HepG2 (cell line): ENCODE measurements at regions not wholly inside any gene's neighbourhood (a gene's known extent, or its start where the extent isn't known, plus 50 kb on each side); places are given as distances from the start of the nearest gene placed in this dataset.

Experiments used
- ATAC-seq: fragments of 200-7000 bp; cut with Tn5 transposase; 3 replicates; pipeline ENCODE4 v1.9.1; 2020; ENCODE audit warnings: mild to moderate bottlenecking, moderate library complexity
- BruUV-seq: library from RNA; stranded (reverse); fragments of 400-500 nt; replicated peaks from 2 replicates; lab custom pipeline; 2021; lab: Mats Ljungman, UMichigan
- CTCF ChIA-PET: fragments of 300-600 bp; formaldehyde crosslinking; extraction: SDS; loops from one replicate; lab custom pipeline; 2021; ENCODE audit warnings: low total read pairs, inconsistent platforms, low intra/inter-chr PET ratio; lab: Yijun Ruan, JAX
- POLR2A ChIA-PET: fragments of 350-600 bp; sonication (Branson Sonifier 250); formaldehyde crosslinking; loops from one replicate; lab custom pipeline; 2020; ENCODE audit warnings: antibody characterized with exemption, inconsistent platforms; lab: Yijun Ruan, JAX
- DNase-seq: peaks from one replicate; pipeline ENCODE4 v3.0.0-alpha.2; 2015; ENCODE audit warnings: low spot score
- FAIRE-seq: peaks from 3 replicates; lab custom pipeline; 2011; peaks lifted over from hg19 to GRCh38; lab: Jason Lieb, UNC
- H2AFZ ChIP-seq: one replicate; pipeline ENCODE4 v1.6.1; 2011; ENCODE audit warnings: low read length, inconsistent platforms
- H3K27ac ChIP-seq: fragments of 300-600 bp; 3 replicates; pipeline ENCODE4 v1.8.0; 2011; ENCODE audit warnings: mixed run types, mild to moderate bottlenecking, mixed read lengths, low read length, inconsistent platforms; ENCODE audit not compliant: insufficient read depth; ENCODE audit errors: extremely low read length
- H3K27me3 ChIP-seq, 2 experiments: fragments of 200-600 bp in 1 of 2; 2 replicates in 1 of 2; 3 replicates in 1 of 2; pipeline versions ENCODE4 v1.6.0 to v1.8.0; 2011; ENCODE audit warnings: low read length in 2 of 2, mild to moderate bottlenecking in 2 of 2, moderate library complexity in 2 of 2, inconsistent platforms in 1 of 2; ENCODE audit not compliant: insufficient read depth in 2 of 2, control insufficient read depth in 1 of 2
- H3K36me3 ChIP-seq, 2 experiments: fragments of 200-600 bp in 1 of 2; replicated peaks in 1 of 2; 2 replicates in 1 of 2; 3 replicates in 1 of 2; pipeline versions ENCODE4 v1.5.1 to v1.8.0; 2011; ENCODE audit warnings: low read length in 2 of 2, inconsistent platforms in 1 of 2; ENCODE audit not compliant: insufficient read depth in 2 of 2, control insufficient read depth in 1 of 2
- H3K4me1 ChIP-seq: 2 replicates; pipeline ENCODE4 v1.5.1; 2012; ENCODE audit warnings: low read length, inconsistent platforms; ENCODE audit not compliant: insufficient read depth
- H3K4me2 ChIP-seq: 2 replicates; pipeline ENCODE4 v1.6.0; 2011; ENCODE audit warnings: low read depth, low read length, inconsistent platforms
- H3K4me3 ChIP-seq, 3 experiments: fragments of 200-600 bp in 1 of 3; sonication (generic), shearing (Covaris generic) in 1 of 3; replicated peaks in 1 of 3; 2 replicates each; pipeline ENCODE4 v1.5.1; 2011 to 2016; ENCODE audit warnings: low read length in 3 of 3, inconsistent platforms in 2 of 3, low read depth in 2 of 3, mild to moderate bottlenecking in 2 of 3, control low read depth in 1 of 3, mixed read lengths in 1 of 3; ENCODE audit not compliant: insufficient read depth in 1 of 3
- H3K79me2 ChIP-seq: one replicate; pipeline ENCODE4 v1.6.1; 2011; ENCODE audit warnings: low read length, inconsistent platforms; ENCODE audit not compliant: insufficient read depth
- H3K9ac ChIP-seq: 2 replicates; pipeline ENCODE4 v1.6.0; 2011; ENCODE audit warnings: mild to moderate bottlenecking, low read depth, low read length, inconsistent platforms; ENCODE audit not compliant: insufficient read depth
- H3K9me3 ChIP-seq: 2 replicates; pipeline ENCODE4 v1.5.1; 2012; ENCODE audit warnings: mild to moderate bottlenecking, low read length
- H4K20me1 ChIP-seq: 2 replicates; pipeline ENCODE4 v1.6.0; 2011; ENCODE audit warnings: inconsistent platforms, mild to moderate bottlenecking, low read length, moderate library complexity; ENCODE audit not compliant: insufficient read depth
- CEBPG ChIP-seq: IDR thresholded peaks from 2 replicates; pipeline ENCODE4 v1.6.1; 2016
- CENPBD1 ChIP-seq: sonication (generic); formaldehyde crosslinking; IDR thresholded peaks from 2 replicates; pipeline ENCODE4 v1.8.0; 2022; ENCODE audit warnings: missing genetic modification reagents, low read depth, mild to moderate bottlenecking, borderline replicate concordance
- EEA1 ChIP-seq: sonication (generic); formaldehyde crosslinking; IDR thresholded peaks from 2 replicates; pipeline ENCODE4 v1.5.1; 2020; ENCODE audit warnings: mild to moderate bottlenecking, missing genetic modification reagents, borderline replicate concordance
- EED ChIP-seq: sonication (generic); formaldehyde crosslinking; IDR thresholded peaks from 2 replicates; pipeline ENCODE4 v1.5.0; 2020; ENCODE audit warnings: mild to moderate bottlenecking, missing genetic modification reagents
- GMEB2 ChIP-seq: IDR thresholded peaks from 2 replicates; pipeline ENCODE4 v1.6.1; 2016; ENCODE audit warnings: missing biosample characterization, missing genetic modification reagents, low read depth
- NR3C1 ChIP-seq: sonication (generic); formaldehyde crosslinking; IDR thresholded peaks from 2 replicates; pipeline ENCODE4 v1.4.0; 2020; ENCODE audit warnings: missing genetic modification reagents
- TOE1 ChIP-seq: sonication (generic); formaldehyde crosslinking; IDR thresholded peaks from 2 replicates; pipeline ENCODE4 v1.4.0; 2020; ENCODE audit warnings: mild to moderate bottlenecking, missing genetic modification reagents
- U2AF1 ChIP-seq: fragments of 200-400 bp; formaldehyde crosslinking; optimal IDR thresholded peaks from 2 replicates; pipeline ENCODE3; 2017; ENCODE audit warnings: mild to moderate bottlenecking, low read depth, low read length
- ZBTB44 ChIP-seq: sonication (generic); formaldehyde crosslinking; IDR thresholded peaks from 2 replicates; pipeline ENCODE4 v1.4.0; 2020; ENCODE audit warnings: missing genetic modification reagents
- ZNF335 ChIP-seq: sonication (generic); formaldehyde crosslinking; IDR thresholded peaks from 2 replicates; pipeline ENCODE4 v1.4.0; 2020; ENCODE audit warnings: missing genetic modification reagents
- ZNF382 ChIP-seq: sonication (generic); formaldehyde crosslinking; IDR thresholded peaks from 2 replicates; pipeline ENCODE4 v1.5.0; 2020; ENCODE audit warnings: missing genetic modification reagents, mild to moderate bottlenecking, borderline replicate concordance
- ZNF678 ChIP-seq: sonication (generic); formaldehyde crosslinking; IDR thresholded peaks from 2 replicates; pipeline ENCODE4 v1.4.0; 2020; ENCODE audit warnings: mild to moderate bottlenecking, missing genetic modification reagents
- WGBS: methylation state at CpG from one replicate; pipeline ENCODE4 v1.1.6; 2017; ENCODE audit warnings: low lambda C conversion rate; 5-methylcytosine and 5-hydroxymethylcytosine counted together
- in situ Hi-C: cut with HindIII; loops from 2 replicates; pipeline ENCODE4 v1.10.0; 2017; ENCODE audit warnings: low pct_unique_long_range_greater_than_20kb; ENCODE audit not compliant: extremely low pct_ligation_motif_present
- intact Hi-C: fragments of 100-400 bp; cut with micrococcal nuclease; formaldehyde crosslinking; loops from one replicate; pipeline ENCODE4 v1.10.0; 2022; ENCODE audit not compliant: unreplicated experiment

GRCh38 chr6:62904687-62905086, 306.6 kb upstream of the FKBP1C start:
- intact Hi-C loops (no loop called here), in situ Hi-C loops (no loop called here)
- no TSS peak for BruUV-seq
- 48% methylated on average over 5 of the region's 5 CpGs for WGBS
- H3K36me3 ChIP-seq: no peaks in the 10 kb centered on the region
- no peak overlapping the region for H3K27ac ChIP-seq
- ChIA-PET POLR2A (no interaction called here), CTCF (no interaction called here)
- H3K9ac ChIP-seq: no peak overlapping the region
- no peaks in the 10 kb centered on the region for H3K79me2 ChIP-seq
- no peaks in the 10 kb centered on the region for H3K9me3 ChIP-seq
- no peak overlapping the region for H2AFZ ChIP-seq
- H3K4me2 ChIP-seq: no peak overlapping the region
- no peak for ATAC-seq
- no peaks in the 10 kb centered on the region for H4K20me1 ChIP-seq
- H3K4me1 ChIP-seq: no peaks in the 10 kb centered on the region
- no peak for DNase-seq
- H3K27me3 ChIP-seq: no peaks in the 10 kb centered on the region
- no peak overlapping the region for H3K4me3 ChIP-seq
- FAIRE-seq: no peak
- no peak for TF ChIP-seq ZNF335 (CRISPR knock-in tag)
- no peak for TF ChIP-seq ZBTB44 (CRISPR knock-in tag)
- no peak for TF ChIP-seq ZNF678 (CRISPR knock-in tag)
- no peak for TF ChIP-seq GMEB2
- TF ChIP-seq CEBPG (CRISPR knock-in tag): no peak

GRCh38 chr6:62914530-62914929, 296.7 kb upstream of the FKBP1C start:
- ChIA-PET CTCF (no interaction called here), POLR2A (no interaction called here)
- H3K36me3 ChIP-seq: no peaks in the 10 kb centered on the region
- no peak overlapping the region for H3K4me3 ChIP-seq
- no peak overlapping the region for H3K4me2 ChIP-seq
- no TSS peak for BruUV-seq
- no peaks in the 10 kb centered on the region for H3K27me3 ChIP-seq
- no peak overlapping the region for H2AFZ ChIP-seq
- ATAC-seq (no peak), DNase-seq (no peak), FAIRE-seq (no peak)
- H3K79me2 ChIP-seq: no peaks in the 10 kb centered on the region
- no peaks in the 10 kb centered on the region for H3K9me3 ChIP-seq
- WGBS: under 1% methylated on average over 4 of the region's 4 CpGs
- intact Hi-C loops (no loop called here), in situ Hi-C loops (no loop called here)
- H3K9ac ChIP-seq: no peak overlapping the region
- H3K27ac ChIP-seq: no peak overlapping the region
- no peaks in the 10 kb centered on the region for H3K4me1 ChIP-seq
- H4K20me1 ChIP-seq: no peaks in the 10 kb centered on the region
- TF ChIP-seq U2AF1: no peak
- TF ChIP-seq CENPBD1 (CRISPR knock-in tag): no peak
- no peak for TF ChIP-seq EEA1 (CRISPR knock-in tag)
- no peak for TF ChIP-seq ZNF382 (CRISPR knock-in tag)
- TF ChIP-seq EED (CRISPR knock-in tag): no peak
- TF ChIP-seq TOE1 (CRISPR knock-in tag): no peak
- TF ChIP-seq NR3C1: no peak
- no peak for TF ChIP-seq ZBTB44 (CRISPR knock-in tag)
